OCI-LY3 (cell line): ENCODE measurements at regions not wholly inside any gene's neighbourhood (a gene's known extent, or its start where the extent isn't known, plus 50 kb on each side); places are given as distances from the start of the nearest gene placed in this dataset.

Experiments
- CTCF ChIP-seq: fragments of 200-600, 300-600 bp; sonication (generic); IDR thresholded peaks from 2 replicates; pipeline ENCODE4 v1.5.1; 2014; ENCODE audit warnings: antibody characterized with exemption, low read length, low read depth
- EZH2phosphoT487 ChIP-seq: fragments of 200-600 bp; shearing (Covaris generic); IDR thresholded peaks from 2 replicates; pipeline ENCODE4 v1.6.1; 2018; ENCODE audit warnings: antibody characterized with exemption, mixed run types, low read depth

GRCh38 chr2:136486115-136486514, 279.2 kb upstream of the THSD7B start:
- TF ChIP-seq CTCF (no peak), EZH2phosphoT487 (no peak)
